ENCODE measurements at regions not wholly inside any gene's neighbourhood (a gene's known extent, or its start where the extent isn't known, plus 50 kb on each side); places are given as distances from the start of the nearest gene placed in this dataset.

GRCh38 chr6:10465629-10466499, 51.0 kb upstream of the TFAP2A start:
- no peak overlapping the region for H2AK5ac ChIP-seq (ENCODE audit: low read length, severe bottlenecking)
- no peaks in the 10 kb centered on the region for H3K79me1 ChIP-seq (replicated peaks; ENCODE audit: low read length, poor library complexity, severe bottlenecking)
- H3K4me1 ChIP-seq (ENCODE audit: control insufficient read depth, insufficient read depth, low read depth, low read length) = peaks cover 1% of the 10 kb centered on the region
- no peak overlapping the region for H3K14ac ChIP-seq (ENCODE audit: low read length in 2 of 2)
- WGBS = 65% methylated on average over 17 of the region's 20 CpGs
- H3K9ac ChIP-seq (ENCODE audit: low read length) = no peak overlapping the region
- no peak overlapping the region for H2BK12ac ChIP-seq (ENCODE audit: low read length in 2 of 2)
- no peak overlapping the region for H3K4me3 ChIP-seq (ENCODE audit: insufficient read depth in 1 of 2, low read depth in 1 of 2, low read length in 2 of 2)
- H2BK5ac ChIP-seq (ENCODE audit: low read depth, low read length, poor library complexity, severe bottlenecking) = no peak overlapping the region
- no peaks in the 10 kb centered on the region for H3K9me3 ChIP-seq (ENCODE audit: control insufficient read depth, low read length)
- peak; percentile 36 for DNase-seq
- H3K27ac ChIP-seq (ENCODE audit: low read length, poor library complexity, severe bottlenecking) = no peak overlapping the region
- peaks cover 3 to 8% of the 10 kb centered on the region in 2 experiments for H3K27me3 ChIP-seq (ENCODE audit: control insufficient read depth in 1 of 2, insufficient read depth in 1 of 2, low read length in 2 of 2)
- H2BK120ac ChIP-seq (ENCODE audit: low read depth, low read length) = no peak overlapping the region
- H2BK15ac ChIP-seq (ENCODE audit: low read depth, poor library complexity, severe bottlenecking) = no peak overlapping the region
- H3K23ac ChIP-seq (ENCODE audit: low read length in 2 of 2) = no peak overlapping the region
- H4K91ac ChIP-seq (ENCODE audit: low read length) = no peak overlapping the region
- H4K8ac ChIP-seq (ENCODE audit: low read length) = no peak overlapping the region
- H3K18ac ChIP-seq (ENCODE audit: low read depth in 1 of 2, low read length in 2 of 2) = no peak overlapping the region
- no peaks in the 10 kb centered on the region for H3K36me3 ChIP-seq (ENCODE audit: control insufficient read depth in 1 of 2, insufficient read depth in 2 of 2, low read depth in 1 of 2, low read length in 2 of 2)
- no peak overlapping the region for H3K4ac ChIP-seq (ENCODE audit: low read depth in 1 of 2, low read length in 2 of 2)
- no peak overlapping the region for H2AFZ ChIP-seq (ENCODE audit: low read depth, low read length)
- no peak overlapping the region for H3K4me2 ChIP-seq (ENCODE audit: low read length, poor library complexity, severe bottlenecking)
